Stimulated activated CD4-positive, alpha-beta T cell treated with anti-CD3 and anti-CD28 coated beads, TNF-alpha, amount 100 ng/mL, for 24 hours (primary cell): ENCODE measurements at regions not wholly inside any gene's neighbourhood (a gene's known extent, or its start where the extent isn't known, plus 50 kb on each side); places are given as distances from the start of the nearest gene placed in this dataset.

Experiments used
- DNase-seq, 3 experiments: peaks; one replicate each; pipeline ENCODE4 v3.0.0-alpha.2; 2020; ENCODE audit warnings: low read depth in 3 of 3

GRCh38 chr6:22026164-22026678, 270.6 kb downstream of the PRL start:
- DNase-seq = no peak

DNA sequence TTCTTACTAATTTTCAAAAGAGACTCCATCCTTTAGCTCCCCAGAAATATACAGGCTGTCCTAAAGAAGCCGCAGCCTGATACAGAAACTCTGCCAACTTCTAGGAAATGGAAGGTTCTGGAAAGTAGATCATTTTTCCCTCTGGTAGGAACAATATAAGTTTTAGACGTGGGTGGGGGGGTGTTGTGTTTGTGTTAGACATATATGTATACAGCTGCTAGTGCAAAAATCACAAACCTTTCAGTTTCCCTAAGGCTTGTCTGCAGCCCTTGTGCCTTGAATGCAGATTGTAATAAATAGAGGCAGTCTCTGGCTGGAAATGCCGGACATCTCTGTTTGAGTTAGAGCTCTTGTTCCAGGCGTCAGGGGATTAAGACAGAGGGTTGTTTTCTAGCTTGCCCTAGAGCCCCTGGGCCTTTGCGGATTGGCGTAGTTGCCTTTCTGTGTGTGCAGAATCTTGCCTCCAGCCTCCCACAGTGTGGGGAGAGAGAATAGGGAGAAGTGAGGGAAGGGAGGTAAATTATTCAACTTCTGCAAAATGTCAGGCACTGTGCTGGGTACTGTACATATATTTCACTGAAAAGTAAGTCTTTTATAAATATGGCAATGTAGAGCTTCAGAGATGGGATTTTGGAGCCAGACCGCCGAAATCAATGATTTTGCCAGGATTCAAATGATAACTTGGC, 269.7 kb downstream of the PRL start:
- DNase-seq = no peak

DNA sequence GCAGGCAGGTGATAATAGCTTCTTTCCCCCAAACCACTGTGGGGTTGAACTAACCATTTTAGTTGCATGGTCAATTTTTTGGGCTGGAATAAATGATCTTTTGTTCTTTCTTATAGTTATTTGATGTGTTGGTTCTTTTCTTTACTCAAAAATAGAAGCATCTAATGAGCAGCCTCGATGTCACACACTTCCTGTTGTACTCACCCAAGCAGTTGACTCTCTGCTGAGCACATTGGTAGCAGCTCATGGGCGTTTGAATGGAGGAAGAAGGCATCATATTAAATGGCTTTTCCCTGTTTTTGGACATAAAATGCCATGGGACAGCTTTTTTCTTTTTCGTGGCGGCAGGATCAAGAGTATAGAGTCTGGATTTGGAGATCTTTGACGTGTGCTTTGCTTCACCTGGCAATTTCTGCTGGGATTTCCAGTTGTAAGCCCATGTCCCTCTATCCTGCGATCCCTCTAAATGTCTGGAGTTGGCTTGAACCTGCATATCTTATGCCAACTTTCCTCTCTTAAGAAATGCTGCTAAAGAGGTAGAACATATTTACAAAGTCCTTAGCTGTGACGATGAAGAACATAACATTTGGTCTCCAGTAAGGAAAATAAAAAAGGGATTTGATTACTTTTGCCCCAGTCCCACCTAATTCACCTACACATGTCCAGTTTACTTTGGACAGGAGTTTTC, 268.3 kb downstream of the PRL start:
- no peak for DNase-seq

DNA sequence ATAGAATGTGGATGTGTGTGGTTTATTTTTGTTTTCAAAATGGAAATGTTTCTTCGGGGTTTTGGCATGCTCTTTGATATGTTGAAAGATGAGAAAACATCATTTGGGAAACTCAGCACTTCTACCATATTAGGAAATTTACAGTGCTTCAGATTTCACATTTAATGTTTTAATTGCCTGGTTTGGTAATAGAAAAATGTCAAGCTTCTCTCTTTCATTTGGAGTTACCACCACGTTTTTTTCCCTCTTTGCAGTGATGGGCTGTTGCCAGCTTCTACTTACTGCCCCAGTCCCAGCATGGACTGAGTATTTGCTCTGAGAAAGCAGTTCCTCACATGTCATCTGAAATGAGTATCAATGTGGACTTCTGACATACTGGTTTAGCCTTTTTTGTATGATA, 267.7 kb downstream of the PRL start:
- DNase-seq = no peak

- DNase-seq = no peak
Observed at GRCh38 chr6:22030730-22031619, 265.9 kb downstream of the PRL start.

DNA sequence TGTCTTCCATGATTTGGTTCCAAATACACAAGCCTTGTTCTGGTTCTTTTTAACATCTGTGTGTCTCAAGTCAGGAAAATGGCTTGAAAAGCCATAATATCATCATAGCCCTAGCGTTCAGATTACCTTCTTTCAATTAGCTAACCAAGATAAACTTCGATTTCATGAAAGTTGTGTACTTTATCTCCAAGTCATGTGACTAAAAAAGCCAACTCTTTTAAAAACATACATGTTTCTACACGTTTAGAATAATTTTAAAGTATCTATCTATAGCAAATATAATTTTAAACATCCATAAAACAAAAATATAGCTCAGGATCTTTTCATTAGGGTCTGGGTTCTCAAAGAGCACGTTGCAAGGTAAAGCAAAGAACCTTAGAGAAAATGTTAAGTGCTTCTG, 261.1 kb downstream of the PRL start:
- DNase-seq = no peak

- DNase-seq = no peak
Observed at GRCh38 chr6:22036275-22036674, 260.6 kb downstream of the PRL start.

- no peak for DNase-seq
Observed at GRCh38 chr6:22036699-22037098, 260.1 kb downstream of the PRL start.

- DNase-seq = no peak
Observed at GRCh38 chr6:22041797-22042480, 254.9 kb downstream of the PRL start.

- no peak for DNase-seq
Observed at GRCh38 chr6:22042706-22043105, 254.1 kb downstream of the PRL start.

DNA sequence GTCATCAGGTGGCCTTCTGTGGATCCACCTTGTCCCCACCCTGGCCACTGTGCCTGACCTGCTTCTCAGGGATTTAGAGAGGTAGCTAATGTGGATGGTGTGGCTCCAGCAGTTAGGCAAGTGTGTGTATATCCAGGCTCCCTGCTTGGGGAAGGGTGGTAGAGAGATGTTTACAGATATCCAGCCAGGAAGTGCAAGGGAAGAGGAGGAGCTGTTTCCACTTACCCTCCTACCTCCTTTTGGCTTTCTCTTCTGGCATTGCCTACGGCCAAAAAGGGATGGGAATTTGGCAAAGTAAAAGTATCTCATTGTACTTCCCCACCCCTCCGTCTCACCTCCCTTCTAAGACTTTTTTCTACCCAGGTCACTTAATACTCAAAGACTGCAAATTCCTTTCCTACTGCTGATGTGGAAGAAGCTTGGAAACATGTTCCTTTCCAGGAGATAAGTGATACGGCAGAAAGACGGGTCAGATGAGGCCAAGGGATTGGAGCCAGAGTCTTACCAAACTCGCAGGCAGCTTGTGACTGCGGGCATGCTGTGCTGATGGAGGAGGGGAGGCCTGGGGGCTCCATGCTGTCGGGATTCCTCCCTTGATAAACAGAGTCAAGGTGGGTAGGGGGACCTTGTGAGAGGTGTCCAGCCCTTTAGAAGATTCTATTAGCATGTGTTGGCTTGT, 253.4 kb downstream of the PRL start:
- DNase-seq = no peak

DNA sequence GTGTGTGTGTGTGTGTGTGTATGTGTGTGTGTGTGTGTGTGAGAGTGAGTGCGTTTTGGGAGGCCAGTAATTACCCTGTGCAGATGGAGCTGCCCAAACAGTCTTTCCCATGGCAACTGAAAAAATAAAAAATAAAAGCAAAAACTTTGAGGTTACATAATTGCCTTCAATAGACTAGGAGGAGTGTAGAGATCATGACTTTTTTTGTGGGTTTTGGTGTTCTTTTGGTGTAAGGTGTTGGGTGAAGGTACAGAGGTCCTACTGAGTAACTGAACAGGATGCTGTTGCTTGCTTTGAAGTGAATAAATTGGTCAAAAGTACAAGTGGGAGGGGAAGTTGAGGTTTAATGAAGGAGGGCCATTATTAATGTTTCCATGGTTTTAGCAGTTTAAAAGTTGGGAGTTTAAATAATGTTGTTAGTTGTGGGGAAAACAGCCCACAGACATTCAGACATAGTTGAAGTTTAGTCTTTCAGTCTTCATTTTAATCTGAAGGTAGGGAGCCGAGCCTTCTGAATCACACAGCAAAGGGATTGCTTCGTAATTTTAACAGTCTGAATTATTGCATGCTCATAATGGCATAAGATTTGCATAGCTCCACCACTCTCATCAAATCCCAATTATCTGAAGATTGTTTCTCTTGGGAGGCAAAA, 251.4 kb downstream of the PRL start:
- DNase-seq = no peak

DNA sequence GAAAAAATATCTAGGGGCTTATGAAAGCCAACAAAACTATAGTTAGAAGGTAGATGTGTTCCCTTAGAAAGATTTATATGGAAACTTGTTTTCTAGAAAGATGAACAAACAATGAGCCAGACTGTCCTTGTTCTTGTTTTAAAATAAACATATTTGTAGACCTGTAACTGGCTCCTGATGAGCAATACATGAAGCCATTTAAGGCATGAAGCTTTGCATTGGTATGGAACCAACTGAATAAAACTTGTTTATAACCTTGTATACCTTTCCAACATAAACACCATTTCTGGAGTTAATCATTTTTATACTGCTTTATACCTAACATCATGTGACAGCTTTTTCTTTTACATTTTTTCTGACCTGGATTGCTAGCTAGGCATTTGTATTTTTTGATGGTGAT, 247.8 kb downstream of the PRL start:
- no peak for DNase-seq

DNA sequence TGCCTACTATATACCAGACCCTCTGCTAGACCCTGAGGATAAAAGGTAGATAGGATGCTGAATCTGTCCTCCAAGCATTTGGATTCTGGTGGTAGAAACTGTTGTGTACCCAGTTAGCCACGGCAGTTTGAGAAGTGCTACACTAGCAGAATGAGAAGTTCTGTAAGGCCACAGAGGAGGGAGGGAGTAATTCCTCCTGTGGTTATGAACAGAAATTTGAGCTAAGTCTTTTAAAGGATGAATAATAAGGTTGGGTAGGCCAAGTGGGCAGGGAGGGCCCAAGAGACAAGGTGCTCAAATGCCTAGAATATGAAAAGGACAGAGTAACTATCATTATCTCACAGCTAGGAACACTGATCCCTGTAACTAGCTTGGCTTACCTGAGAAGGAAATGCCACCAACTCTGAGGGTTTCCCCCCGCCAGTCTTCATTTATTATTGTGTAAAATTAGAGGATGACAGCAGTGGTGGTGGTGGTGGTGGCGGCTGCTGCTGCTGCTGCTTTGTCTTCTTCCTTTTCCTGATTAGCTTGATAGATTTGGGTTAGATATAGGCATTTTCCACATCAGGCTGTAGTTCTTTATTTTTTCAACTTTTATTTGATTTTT, 243.3 kb downstream of the PRL start:
- no peak for DNase-seq

- no peak for DNase-seq
Observed at GRCh38 chr6:22056398-22056797, 240.4 kb downstream of the PRL start.

- no peak for DNase-seq
Observed at GRCh38 chr6:22057962-22058361, 238.9 kb downstream of the PRL start.

DNA sequence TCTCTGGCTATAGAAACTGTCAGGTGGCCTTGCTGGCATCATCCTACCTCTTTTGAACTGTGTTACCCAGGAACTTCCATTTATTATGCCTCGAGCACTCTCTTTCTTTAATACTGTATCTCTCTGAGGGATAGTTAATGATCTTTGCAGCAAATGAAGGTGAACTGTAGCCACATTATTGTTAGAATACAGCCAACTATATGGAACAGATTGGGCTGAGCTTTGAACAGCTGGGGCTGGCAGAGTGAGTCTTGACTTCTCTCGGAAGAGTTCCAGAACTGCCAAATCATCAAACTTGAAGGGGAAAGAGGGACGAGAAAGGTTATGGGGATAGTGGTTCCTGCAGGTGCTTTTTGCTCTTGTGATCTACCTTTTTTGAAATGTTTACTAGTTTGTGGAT, 237.7 kb downstream of the PRL start:
- DNase-seq = no peak

- no peak for DNase-seq
Observed at GRCh38 chr6:22059946-22060345, 236.9 kb downstream of the PRL start.

GRCh38 chr6:22062807-22063408, 233.9 kb downstream of the PRL start:
- peak in 2 of 3 experiments; percentile 9 to 40 for DNase-seq

DNA sequence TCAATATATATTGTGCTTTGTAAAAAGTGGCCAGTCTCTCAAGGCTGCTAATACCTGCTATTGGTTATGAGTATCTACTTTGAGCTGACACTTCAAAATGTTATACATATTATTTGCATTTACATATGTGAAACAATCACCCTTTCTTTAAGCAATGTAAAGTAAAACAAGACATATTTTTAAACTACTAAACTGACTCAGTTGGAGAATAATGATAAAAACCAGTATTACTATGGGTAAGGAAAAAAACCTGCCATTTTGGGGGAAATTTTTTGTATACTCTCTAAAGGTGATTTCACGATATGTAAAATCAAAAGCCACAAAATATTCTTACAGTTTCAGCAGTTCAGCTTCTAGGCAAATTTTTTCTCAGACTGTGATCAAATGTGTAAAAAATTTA, 232.3 kb downstream of the PRL start:
- no peak for DNase-seq
